ENCODE measurements at regions not wholly inside any gene's neighbourhood (a gene's known extent, or its start where the extent isn't known, plus 50 kb on each side); places are given as distances from the start of the nearest gene placed in this dataset.

GRCh38 chr6:132219901-132220300 lies 181.4 kb downstream of the MOXD1 start:
- Histone ChIP-seq H3K27ac (no peak overlapping the region), H3K4me3 (no peak overlapping the region), H3K4me1 (peaks cover 0 to 2% of the 10 kb centered on the region in 2 donors), H3K27me3 (no peaks in the 10 kb centered on the region), H3K36me3 (no peaks in the 10 kb centered on the region), H3K9me3 (peaks cover 0 to 2% of the 10 kb centered on the region in 2 donors)
- no peak for DNase-seq (ENCODE audit: low spot score in 2 of 2)
- intact Hi-C loops (cut with DNase I) = loop anchor here (2.0 to 5.0 kb wide), 2 partner anchors 103 to 295 kb away; no protein-coding TSS in a partner anchor
- no peak for TF ChIP-seq CTCF (IDR thresholded peaks at IDR 0.05)

- Histone ChIP-seq H3K27ac (no peak overlapping the region), H3K4me3 (no peak overlapping the region), H3K27me3 (no peaks in the 10 kb centered on the region), H3K9me3 (no peaks in the 10 kb centered on the region), H3K36me3 (no peaks in the 10 kb centered on the region), H3K4me1 (peaks cover 0 to 2% of the 10 kb centered on the region in 2 donors)
- intact Hi-C loops (cut with DNase I) = loop anchor here (2.0 to 5.0 kb wide), 2 partner anchors 101 to 293 kb away; no protein-coding TSS in a partner anchor
- no peak for DNase-seq (ENCODE audit: low spot score in 2 of 2)
- TF ChIP-seq CTCF (IDR thresholded peaks at IDR 0.05) = peak; percentile 37 to 66 (median 63)
These were observed 183.1 kb downstream of the MOXD1 start for GRCh38 chr6:132218059-132218696.

- no peaks in the 10 kb centered on the region for H3K27me3 ChIP-seq
- H3K27ac ChIP-seq = no peak overlapping the region
- intact Hi-C loops (cut with DNase I) = loop anchor here (5.0 kb wide), 1 partner anchor 99 kb away; no protein-coding TSS in a partner anchor
- H3K9me3 ChIP-seq = no peaks in the 10 kb centered on the region
- H3K4me3 ChIP-seq = no peak overlapping the region
- H3K4me1 ChIP-seq = peaks cover 0 to 2% of the 10 kb centered on the region in 2 donors
- no peaks in the 10 kb centered on the region for H3K36me3 ChIP-seq
- DNase-seq (ENCODE audit: low spot score in 2 of 2) = no peak
- no peak for TF ChIP-seq CTCF (IDR thresholded peaks at IDR 0.05)
These were observed 185.5 kb downstream of the MOXD1 start for GRCh38 chr6:132215805-132216204.

- no peak for DNase-seq (ENCODE audit: low spot score in 2 of 2)
- H3K4me3 ChIP-seq = no peak overlapping the region
- H3K27ac ChIP-seq = no peak overlapping the region
- H3K27me3 ChIP-seq = no peaks in the 10 kb centered on the region
- intact Hi-C loops (cut with DNase I) = loop anchor here (5.0 kb wide), 1 partner anchor 97 kb away; no protein-coding TSS in a partner anchor
- TF ChIP-seq CTCF (IDR thresholded peaks at IDR 0.05) = no peak
- H3K4me1 ChIP-seq = peaks cover 0 to 2% of the 10 kb centered on the region in 2 donors
- H3K36me3 ChIP-seq = no peaks in the 10 kb centered on the region
- H3K9me3 ChIP-seq = no peaks in the 10 kb centered on the region
These were observed 186.6 kb downstream of the MOXD1 start for GRCh38 chr6:132214716-132215115.

GRCh38 chr6:132213732-132214131 lies 187.5 kb downstream of the MOXD1 start:
- DNase-seq (ENCODE audit: low spot score in 2 of 2) = no peak
- Histone ChIP-seq H3K27ac (no peak overlapping the region), H3K27me3 (no peaks in the 10 kb centered on the region), H3K4me3 (no peak overlapping the region), H3K4me1 (peaks cover 0 to 2% of the 10 kb centered on the region in 2 donors), H3K9me3 (no peaks in the 10 kb centered on the region), H3K36me3 (no peaks in the 10 kb centered on the region)
- no peak for TF ChIP-seq CTCF (IDR thresholded peaks at IDR 0.05)
- intact Hi-C loops (cut with DNase I) = no loop called here

Data from ascending aorta (tissue), 2 donors.